Astrocyte of the cerebellum (primary cell): ENCODE measurements at regions not wholly inside any gene's neighbourhood (a gene's known extent, or its start where the extent isn't known, plus 50 kb on each side); places are given as distances from the start of the nearest gene placed in this dataset.

Source experiments
- DNase-seq: peaks from one replicate; pipeline ENCODE4 v3.0.0-alpha.2; 2011; ENCODE audit warnings: low read depth
- H3K4me3 ChIP-seq: 2 replicates; pipeline ENCODE4 v1.5.1; 2011; ENCODE audit warnings: mild to moderate bottlenecking, low read depth, low read length, moderate library complexity
- CTCF ChIP-seq: IDR thresholded peaks from 2 replicates; pipeline ENCODE4 v1.5.1; 2012; ENCODE audit warnings: low read length, low read depth, moderate library complexity, mild to moderate bottlenecking; ENCODE audit errors: missing control alignments
- in situ Hi-C: cut with HindIII; loops from 2 replicates; pipeline ENCODE4 v1.10.0; 2017; ENCODE audit warnings: low sequenced_read_pairs

GRCh38 chr7:24455813-24456525 lies 117.3 kb upstream of the PALS2 start:
- no peak for TF ChIP-seq CTCF
- in situ Hi-C loops, result no loop called here
- H3K4me3 ChIP-seq, result no peak overlapping the region
- no peak for DNase-seq

GRCh38 chr7:24456526-24457218 lies 116.6 kb upstream of the PALS2 start:
- no peak for TF ChIP-seq CTCF
- in situ Hi-C loops, result no loop called here
- DNase-seq, result no peak
- H3K4me3 ChIP-seq, result no peak overlapping the region

- in situ Hi-C loops, result no loop called here
- TF ChIP-seq CTCF, result no peak
- DNase-seq, result no peak
- H3K4me3 ChIP-seq, result no peak overlapping the region
These were observed 116.1 kb upstream of the PALS2 start for GRCh38 chr7:24457219-24457558.

GRCh38 chr7:24462117-24462516 lies 111.1 kb upstream of the PALS2 start:
- no peak for TF ChIP-seq CTCF
- no peak for DNase-seq
- in situ Hi-C loops, result no loop called here
- H3K4me3 ChIP-seq, result no peak overlapping the region

- TF ChIP-seq CTCF, result no peak
- no peak overlapping the region for H3K4me3 ChIP-seq
- in situ Hi-C loops, result no loop called here
- DNase-seq, result no peak
These were observed 110.3 kb upstream of the PALS2 start for GRCh38 chr7:24462984-24463383.

- DNase-seq, result no peak
- no peak overlapping the region for H3K4me3 ChIP-seq
- TF ChIP-seq CTCF, result no peak
- in situ Hi-C loops, result no loop called here
These were observed 109.8 kb upstream of the PALS2 start for GRCh38 chr7:24463474-24463873.
